AG09319 (cell line): ENCODE measurements at regions not wholly inside any gene's neighbourhood (a gene's known extent, or its start where the extent isn't known, plus 50 kb on each side); places are given as distances from the start of the nearest gene placed in this dataset.
"Not testable (repeated sequence)": the region's sequence is repeated elsewhere in the genome, so short reads cannot be mapped to it uniquely, and the experiment has no call there.

Source experiments
- DNase-seq: peaks from one replicate; pipeline ENCODE4 v3.0.0-alpha.2; 2010; ENCODE audit warnings: low read depth; ENCODE audit errors: extremely low read depth
- CTCF ChIP-seq: IDR thresholded peaks from 2 replicates; pipeline ENCODE4 v1.5.1; 2011; ENCODE audit warnings: low read depth, mild to moderate bottlenecking, inconsistent platforms, low read length, moderate library complexity

GRCh38 chr2:183542606-183543005 is 418.4 kb downstream of the NUP35 start:
- no peak for DNase-seq
- TF ChIP-seq CTCF = no peak

GRCh38 chr2:183543222-183543621 is 419.0 kb downstream of the NUP35 start:
- TF ChIP-seq CTCF = no peak
- no peak for DNase-seq

DNA sequence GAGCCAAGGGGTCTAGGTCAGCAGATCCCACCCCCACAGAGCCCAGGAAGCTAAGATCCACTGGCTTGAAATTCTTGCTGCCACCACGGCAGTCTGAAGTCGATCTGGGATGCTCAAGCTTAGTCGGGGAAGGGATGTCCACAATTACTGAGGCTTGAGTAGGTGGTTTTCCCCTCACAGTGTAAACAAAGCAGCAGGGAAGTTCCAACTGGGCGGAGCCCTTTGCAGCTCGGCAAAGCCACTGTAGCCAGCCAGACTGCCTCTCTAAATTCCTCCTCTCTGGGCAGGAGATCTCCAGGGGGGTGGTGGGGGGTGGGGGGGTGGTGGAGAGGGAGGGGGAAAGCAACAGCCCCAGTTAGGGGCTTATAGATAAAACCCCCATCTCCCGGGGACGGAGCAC is 419.5 kb downstream of the NUP35 start:
- no peak for TF ChIP-seq CTCF
- DNase-seq = no peak

DNA sequence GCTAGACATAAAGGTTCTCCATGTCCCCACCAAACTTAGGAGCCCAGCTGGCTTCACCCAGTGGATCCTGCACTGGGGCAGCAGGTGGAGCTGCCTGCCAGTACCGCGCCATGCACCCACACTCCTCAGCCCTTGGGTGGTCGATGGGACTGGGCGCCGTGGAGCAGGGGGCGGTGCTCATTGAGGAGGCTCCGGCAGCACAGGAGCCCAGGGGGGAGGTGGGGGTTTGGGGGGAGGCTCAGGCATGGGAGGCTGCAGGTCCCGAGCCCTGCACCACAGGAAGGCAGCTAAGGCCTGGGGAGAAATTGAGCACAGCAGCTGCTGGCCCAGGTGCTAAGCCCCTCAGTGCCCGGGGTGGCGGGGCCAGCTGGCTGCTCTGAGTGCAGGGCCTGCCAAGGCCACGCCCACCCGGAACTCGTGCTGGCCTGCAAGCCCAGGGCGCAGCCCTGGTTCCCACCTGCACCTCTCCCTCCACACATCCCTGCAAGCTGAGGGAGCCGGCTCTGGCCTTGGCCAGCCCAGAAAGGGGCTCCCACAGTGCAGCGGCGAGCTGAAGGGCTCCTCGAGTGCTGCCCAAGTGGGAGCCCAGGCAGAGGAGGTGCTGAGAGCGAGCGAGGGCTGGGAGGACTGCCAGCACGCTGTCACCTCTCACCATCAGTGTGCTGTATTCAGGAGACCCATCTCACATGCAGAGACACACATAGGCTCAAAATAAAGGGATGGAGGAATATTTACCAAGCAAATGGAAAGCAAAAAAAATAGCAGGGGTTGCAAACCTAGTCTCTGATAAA is 422.5 kb downstream of the NUP35 start:
- not testable (repeated sequence) for DNase-seq

DNA sequence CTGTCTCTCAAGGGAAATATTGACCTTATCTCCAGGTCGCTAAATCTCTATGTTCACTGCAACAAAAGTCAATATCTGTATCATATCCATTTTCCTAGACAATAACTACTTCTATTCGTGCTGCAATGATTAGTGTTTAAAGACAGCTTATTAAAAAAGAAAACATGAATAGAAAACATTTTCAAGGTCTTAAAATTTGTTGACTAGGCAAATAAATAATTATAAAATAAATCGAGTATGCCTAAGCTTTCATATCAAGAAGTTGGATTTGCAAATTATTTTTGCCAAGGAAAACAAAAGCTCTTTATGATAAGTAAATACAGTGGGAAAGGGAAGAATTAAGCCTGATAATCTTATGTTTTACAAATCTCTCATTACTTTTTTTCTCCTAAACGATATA is 428.5 kb downstream of the NUP35 start:
- no peak for TF ChIP-seq CTCF
- no peak for DNase-seq

DNA sequence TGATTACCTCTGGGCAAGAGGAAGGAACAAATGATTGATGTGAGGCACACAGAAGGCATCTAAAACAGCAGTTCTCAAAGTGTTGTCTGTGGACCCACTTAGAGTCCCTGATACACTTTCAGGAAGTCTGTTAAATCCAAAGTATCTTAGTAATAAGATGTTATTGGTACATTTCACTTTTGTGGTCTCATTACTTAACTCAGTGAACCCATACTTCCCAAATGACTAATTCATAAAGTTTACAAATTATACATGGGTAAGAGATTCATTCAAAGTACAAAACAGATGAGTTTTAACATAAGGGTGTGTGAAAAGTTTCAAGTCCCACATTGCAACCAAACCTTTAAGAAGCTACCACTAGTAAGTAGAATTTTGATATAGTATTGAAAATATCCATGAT is 440.5 kb downstream of the NUP35 start:
- no peak for DNase-seq
- TF ChIP-seq CTCF = no peak

DNA sequence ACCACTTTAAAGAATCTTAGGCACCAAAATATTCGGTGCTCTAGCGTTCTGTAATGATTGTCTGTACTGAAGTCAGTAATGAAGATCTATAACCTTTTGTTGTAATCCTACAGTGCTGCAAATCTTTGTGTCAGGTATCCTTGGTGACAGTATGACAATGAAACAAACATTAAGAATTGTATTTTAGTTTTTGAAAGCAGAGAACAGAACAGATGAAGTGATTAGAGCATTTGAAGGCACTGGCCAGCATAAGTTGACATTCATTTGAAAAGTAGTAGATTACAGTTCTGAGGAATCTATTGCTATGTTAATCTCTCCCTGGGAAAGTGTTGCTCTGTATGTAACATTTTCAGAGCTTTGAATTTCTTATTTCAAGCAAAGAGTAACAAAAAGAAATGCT is 451.2 kb downstream of the NUP35 start:
- no peak for TF ChIP-seq CTCF
- DNase-seq = no peak

DNA sequence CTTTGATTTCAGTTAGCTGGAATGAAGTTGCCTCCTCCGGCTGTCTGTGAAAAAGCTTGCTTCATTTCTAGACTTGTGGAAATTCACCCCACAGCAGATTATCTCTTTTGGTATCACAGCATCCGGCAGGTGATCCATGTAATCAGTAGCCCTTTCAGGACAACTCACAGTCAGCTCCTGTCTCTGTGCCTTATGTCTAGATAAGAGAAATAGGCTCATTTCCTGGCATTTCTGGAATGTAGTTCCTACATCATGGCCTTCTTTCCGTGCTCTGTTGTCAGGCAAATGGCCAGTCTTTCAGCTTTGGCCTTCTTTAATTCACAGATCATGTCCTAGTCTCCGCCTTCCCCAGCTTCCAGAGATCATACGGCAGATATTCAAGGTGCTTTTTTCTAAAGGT is 455.4 kb downstream of the NUP35 start:
- DNase-seq = no peak
- no peak for TF ChIP-seq CTCF
